ENCODE measurements at regions not wholly inside any gene's neighbourhood (a gene's known extent, or its start where the extent isn't known, plus 50 kb on each side); places are given as distances from the start of the nearest gene placed in this dataset.

- TF ChIP-seq, protein P1, sequence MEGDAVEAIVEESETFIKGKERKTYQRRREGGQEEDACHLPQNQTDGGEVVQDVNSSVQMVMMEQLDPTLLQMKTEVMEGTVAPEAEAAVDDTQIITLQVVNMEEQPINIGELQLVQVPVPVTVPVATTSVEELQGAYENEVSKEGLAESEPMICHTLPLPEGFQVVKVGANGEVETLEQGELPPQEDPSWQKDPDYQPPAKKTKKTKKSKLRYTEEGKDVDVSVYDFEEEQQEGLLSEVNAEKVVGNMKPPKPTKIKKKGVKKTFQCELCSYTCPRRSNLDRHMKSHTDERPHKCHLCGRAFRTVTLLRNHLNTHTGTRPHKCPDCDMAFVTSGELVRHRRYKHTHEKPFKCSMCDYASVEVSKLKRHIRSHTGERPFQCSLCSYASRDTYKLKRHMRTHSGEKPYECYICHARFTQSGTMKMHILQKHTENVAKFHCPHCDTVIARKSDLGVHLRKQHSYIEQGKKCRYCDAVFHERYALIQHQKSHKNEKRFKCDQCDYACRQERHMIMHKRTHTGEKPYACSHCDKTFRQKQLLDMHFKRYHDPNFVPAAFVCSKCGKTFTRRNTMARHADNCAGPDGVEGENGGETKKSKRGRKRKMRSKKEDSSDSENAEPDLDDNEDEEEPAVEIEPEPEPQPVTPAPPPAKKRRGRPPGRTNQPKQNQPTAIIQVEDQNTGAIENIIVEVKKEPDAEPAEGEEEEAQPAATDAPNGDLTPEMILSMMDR (IDR thresholded peaks at IDR 0.05) = no peak
- TF ChIP-seq EP300 (IDR thresholded peaks at IDR 0.05) = no peak
Measured at GRCh38 chr22:49638001-49638400, 189.7 kb downstream of the BRD1 start.

All from tibial nerve (tissue), 4 donors.